GM19035 (cell line): ENCODE measurements at regions not wholly inside any gene's neighbourhood (a gene's known extent, or its start where the extent isn't known, plus 50 kb on each side); places are given as distances from the start of the nearest gene placed in this dataset.

ENCODE experiments used
- ATAC-seq: cut with Tn5 transposase; IDR thresholded peaks from one replicate; pipeline ENCODE4 v1.9.1; 2021; ENCODE audit not compliant: unreplicated experiment

DNA sequence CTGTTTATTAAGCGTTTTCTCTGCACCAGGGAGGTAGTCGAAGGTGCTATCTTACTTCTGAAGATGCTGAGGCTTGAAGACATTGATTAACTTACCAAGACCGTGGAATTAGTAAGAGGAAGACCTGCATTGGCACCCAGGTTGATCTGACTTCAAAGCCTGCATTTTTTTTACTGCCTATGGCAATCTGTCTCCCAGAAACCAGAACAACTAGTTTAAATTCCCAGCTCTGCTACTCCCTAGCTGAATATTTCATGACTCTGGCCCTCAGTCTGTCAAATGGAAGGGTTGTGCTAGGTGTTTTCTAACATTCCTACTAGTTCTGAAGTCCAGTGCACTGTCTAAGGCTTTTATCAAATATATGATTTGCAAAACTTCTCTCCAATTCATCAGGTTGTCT is 52.0 kb upstream of the GRAMD1B start:
- ATAC-seq: no peak

DNA sequence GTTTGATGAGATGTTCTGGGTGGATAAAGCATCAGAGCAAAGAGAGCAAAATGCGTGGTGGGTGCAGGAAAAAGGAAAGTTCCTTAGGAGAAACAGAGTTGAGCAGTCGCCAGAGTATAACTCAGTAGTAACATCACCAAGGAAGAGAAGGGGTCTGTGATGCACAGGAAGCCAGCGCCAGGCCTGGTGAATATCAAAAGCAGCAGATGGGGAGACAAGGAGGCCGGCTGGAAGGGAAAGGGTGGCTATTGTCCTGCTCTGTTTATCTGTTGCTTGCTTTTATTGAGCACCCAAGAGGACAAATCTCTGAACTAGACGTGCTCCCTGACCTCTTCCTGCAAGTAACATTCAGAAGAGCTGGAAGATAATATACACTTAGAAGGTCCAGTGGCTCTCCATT is 52.7 kb upstream of the GRAMD1B start:
- no peak for ATAC-seq

DNA sequence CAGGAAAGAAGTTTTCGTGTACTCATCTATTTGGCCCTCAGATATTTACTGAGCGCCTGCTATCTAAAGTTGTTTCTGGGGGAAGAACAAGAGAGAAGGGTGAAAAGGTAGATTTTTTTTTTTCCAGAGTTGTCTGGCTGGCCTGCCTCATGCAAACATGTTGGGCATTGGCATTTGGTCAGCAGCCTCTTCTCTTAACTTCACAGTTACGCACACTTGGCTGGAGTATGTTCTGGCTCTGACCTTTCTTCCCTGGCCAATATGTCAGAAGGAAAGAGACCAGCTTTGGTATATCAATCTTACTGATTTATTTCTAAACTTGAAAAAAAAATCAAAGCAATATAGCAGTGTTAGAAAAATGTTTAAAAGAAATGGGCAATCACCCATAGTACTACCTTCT is 54.2 kb upstream of the GRAMD1B start:
- ATAC-seq: no peak

- ATAC-seq: no peak
These were observed 55.5 kb upstream of the GRAMD1B start for GRCh38 chr11:123374622-123374968.

- no peak for ATAC-seq
These were observed 56.1 kb upstream of the GRAMD1B start for GRCh38 chr11:123373754-123374621.

- ATAC-seq: no peak
These were observed 58.4 kb upstream of the GRAMD1B start for GRCh38 chr11:123371506-123372297.

DNA sequence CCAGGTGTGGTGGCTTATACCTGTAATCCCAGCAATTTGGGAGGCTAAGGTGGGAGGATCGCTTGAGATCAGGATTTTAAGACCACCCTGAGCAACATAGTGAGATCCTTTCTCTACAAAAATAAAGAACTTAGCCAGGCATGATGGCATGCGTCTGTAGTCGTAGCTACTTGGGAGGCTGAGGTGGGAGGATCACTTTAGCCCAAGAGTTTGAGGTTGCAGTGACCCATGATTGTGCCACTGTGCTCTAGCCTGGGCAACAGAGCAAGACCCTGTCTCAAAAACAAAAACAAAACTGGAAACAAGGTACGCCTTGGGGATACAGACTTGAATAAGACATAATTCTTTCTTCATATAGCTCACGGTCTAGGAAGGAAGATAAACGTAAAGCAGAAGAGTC is 63.1 kb upstream of the GRAMD1B start:
- no peak for ATAC-seq

DNA sequence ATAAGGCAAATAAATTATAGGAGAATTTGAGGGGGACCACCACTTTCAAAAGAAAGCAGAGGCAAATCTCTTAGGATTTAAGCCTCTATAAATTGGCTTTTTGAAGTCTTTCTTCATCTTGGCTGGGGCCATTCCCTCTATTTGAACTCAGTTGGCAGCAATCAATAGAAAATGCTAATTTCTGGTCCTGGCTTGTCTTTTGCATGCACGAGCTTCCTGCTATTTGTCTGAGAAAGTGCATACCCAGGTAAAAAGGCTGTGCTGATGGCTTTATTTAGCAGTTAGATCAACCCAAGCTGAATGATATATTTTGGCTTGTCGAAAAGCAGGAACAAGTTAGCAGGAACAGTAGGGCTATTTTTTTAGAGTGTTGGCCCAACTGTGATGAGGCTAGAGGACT is 64.1 kb upstream of the GRAMD1B start:
- no peak for ATAC-seq

GRCh38 chr11:123364080-123364479 is 66.0 kb upstream of the GRAMD1B start:
- no peak for ATAC-seq

- no peak for ATAC-seq
These were observed 66.5 kb upstream of the GRAMD1B start for GRCh38 chr11:123363556-123363955.

DNA sequence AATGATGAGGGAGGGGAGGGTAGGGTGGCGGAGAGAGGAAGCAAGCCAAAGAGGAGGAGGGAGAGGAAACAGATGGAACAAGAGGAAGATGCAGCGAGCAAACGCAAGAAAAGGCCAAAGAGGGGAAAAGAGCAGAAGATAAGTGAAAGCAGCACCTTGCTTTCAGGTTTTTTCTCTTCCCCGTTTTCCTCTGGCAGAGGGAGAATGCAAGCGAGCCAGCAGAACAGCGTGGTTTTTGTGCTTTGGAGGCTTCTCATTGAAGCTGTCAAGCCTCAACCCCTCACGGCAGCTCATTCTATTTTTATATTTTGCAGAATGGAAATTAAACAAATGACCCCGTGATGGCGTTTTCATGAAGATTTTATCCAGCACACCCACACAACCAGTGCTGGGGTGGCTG is 67.1 kb upstream of the GRAMD1B start:
- no peak for ATAC-seq

DNA sequence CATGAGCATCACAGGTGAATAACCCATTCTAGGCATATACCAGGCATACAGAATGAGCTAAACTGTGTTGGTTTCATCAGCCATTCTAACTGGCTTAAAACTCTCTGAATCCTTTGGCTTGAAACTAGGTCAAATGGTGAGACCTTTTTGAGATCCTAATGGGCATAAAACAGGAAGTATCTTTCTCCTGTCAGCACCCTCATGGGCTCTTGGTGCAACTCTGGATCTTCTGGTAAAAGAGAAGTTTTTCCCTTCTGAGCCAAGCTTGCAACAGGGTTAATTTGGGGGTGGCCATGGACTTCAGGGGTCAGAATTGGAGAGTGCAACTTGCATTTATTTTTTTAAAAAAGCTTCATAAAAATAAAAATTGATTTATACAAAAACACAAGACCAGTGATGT is 67.9 kb upstream of the GRAMD1B start:
- no peak for ATAC-seq

- ATAC-seq: no peak
These were observed 69.0 kb upstream of the GRAMD1B start for GRCh38 chr11:123361110-123361509.

- no peak for ATAC-seq
These were observed 69.7 kb upstream of the GRAMD1B start for GRCh38 chr11:123360267-123360936.

GRCh38 chr11:123357990-123358827 is 71.9 kb upstream of the GRAMD1B start:
- peak; percentile 64 for ATAC-seq

GRCh38 chr11:123357353-123357989 is 72.6 kb upstream of the GRAMD1B start:
- ATAC-seq: no peak

DNA sequence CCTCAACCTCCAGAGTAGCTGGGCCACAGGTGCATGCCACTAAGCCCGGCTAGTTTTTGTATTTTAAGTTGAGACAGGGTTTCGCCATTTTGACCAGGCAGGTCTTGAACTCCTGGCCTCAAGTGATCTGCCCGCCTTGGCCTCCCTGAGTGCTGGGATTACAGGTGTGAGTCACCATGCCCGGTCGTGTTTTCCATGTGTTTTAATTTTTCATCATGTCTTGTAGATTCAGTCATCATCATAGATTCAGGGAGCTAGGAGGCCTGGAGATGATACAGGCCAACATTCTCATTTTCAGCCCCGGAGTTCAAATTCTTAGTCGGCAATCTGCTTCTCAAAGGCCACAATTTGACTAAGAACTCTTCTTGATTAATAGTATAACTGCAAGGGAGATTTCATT is 73.5 kb upstream of the GRAMD1B start:
- ATAC-seq: no peak

DNA sequence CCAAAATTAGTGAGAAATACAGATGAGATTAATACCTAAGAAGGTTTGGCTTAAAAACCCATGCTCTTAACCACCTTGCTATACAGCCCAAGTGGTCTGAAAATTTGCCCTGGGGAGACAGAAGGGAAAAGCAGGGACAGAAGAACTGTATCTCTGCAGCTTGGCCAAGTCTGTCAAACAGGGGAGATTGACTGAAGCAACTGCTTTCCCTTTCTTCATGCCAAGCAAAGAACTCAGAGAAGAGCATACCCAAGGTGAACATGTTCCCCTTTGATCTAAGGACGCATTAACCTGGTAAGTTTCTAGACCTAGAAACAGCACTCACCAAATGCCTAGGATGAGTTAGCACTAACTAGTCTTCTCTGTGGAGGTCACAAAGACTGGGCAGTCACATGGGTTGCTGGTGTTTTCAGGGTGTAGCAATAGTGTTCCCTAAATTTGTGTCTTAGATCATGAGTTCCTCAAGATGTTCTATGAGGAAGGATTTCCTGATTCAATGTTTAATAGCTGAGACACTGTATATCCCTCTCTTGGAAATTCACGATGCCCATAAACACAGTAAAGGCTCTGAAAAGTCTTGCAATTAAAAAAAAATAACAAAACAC is 75.6 kb upstream of the GRAMD1B start:
- no peak for ATAC-seq

DNA sequence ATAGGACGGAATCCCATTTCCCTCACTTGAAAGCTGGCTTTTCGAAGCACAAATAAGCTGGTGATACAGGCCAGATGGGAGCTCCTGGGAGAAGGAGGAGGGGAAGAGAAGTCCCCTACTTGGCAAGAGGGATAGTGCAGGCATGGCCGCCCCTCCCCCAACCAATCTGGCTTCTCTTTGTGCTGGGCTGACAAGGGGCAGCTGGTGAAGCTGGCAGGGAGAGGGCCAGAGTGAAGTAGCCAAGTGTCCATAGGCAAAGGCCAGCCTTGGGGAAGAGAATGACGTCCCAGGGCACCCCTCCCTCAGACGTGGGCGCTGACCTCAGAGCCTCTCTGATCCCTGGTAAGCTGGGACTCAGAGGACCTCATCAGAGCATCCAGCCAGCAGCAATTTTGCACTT is 78.7 kb upstream of the GRAMD1B start:
- no peak for ATAC-seq

DNA sequence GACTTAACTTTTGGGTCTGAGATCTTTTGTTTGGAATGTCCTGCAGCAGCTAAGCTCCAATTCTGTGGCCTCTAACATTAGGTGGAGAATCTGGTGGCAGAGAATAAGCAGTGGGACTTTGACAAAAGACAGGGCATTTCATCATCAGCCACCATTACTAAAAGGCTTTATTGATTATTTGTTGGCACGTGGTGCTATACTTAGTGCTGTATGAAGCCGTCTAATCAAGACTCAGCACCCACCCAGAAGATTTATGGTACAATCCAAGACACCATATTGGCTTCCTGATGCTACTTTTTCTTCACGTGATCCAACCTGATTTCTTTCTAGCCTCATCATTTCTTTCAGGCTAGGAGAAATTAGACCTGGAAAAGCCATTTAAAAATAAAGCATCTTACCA is 80.7 kb upstream of the GRAMD1B start:
- ATAC-seq: no peak
